ENCODE measurements at regions not wholly inside any gene's neighbourhood (a gene's known extent, or its start where the extent isn't known, plus 50 kb on each side); places are given as distances from the start of the nearest gene placed in this dataset.

- Histone ChIP-seq H4K8ac (replicated peaks; ENCODE audit: insufficient read length, low read depth, low read length) (no peak overlapping the region), H3K9ac (ENCODE audit: extremely low read depth, insufficient read length, low read length) (no peak overlapping the region), H2BK12ac (ENCODE audit: insufficient read length, low read depth, low read length) (no peak overlapping the region), H2BK15ac (ENCODE audit: low read depth, low read length) (no peak overlapping the region), H3K56ac (ENCODE audit: insufficient read length, low read depth, low read length) (no peak overlapping the region), H2BK120ac (ENCODE audit: low read depth, low read length, poor library complexity, severe bottlenecking) (no peak overlapping the region), H3K4me2 (ENCODE audit: insufficient read depth, insufficient read length, low read length) (no peak overlapping the region), H4K91ac (ENCODE audit: insufficient read length, low read depth, low read length) (no peak overlapping the region), H3K27ac (ENCODE audit: insufficient read length, low read depth, low read length) (no peak overlapping the region), H3K9me3 (ENCODE audit: control insufficient read depth, low read depth, low read length) (no peaks in the 10 kb centered on the region), H3K79me2 (ENCODE audit: insufficient read depth, low read length) (no peaks in the 10 kb centered on the region), H3T11ph (ENCODE audit: low read length) (no peak overlapping the region), H3K27me3 (ENCODE audit: insufficient read depth, low read length) (no peaks in the 10 kb centered on the region), H2AK5ac (ENCODE audit: insufficient read length, low read length) (no peak overlapping the region), H2BK5ac (ENCODE audit: insufficient read length, low read length) (no peak overlapping the region), H4K5ac (ENCODE audit: insufficient read length, low read depth, low read length) (no peak overlapping the region), H3K4ac (ENCODE audit: low read depth, low read length) (no peak overlapping the region), H2BK20ac (ENCODE audit: low read depth, low read length, poor library complexity, severe bottlenecking) (no peak overlapping the region), H3K18ac (ENCODE audit: insufficient read length, low read depth, low read length) (no peak overlapping the region), H3K14ac (ENCODE audit: insufficient read depth, low read length) (no peak overlapping the region), H4K20me1 (ENCODE audit: control insufficient read depth, insufficient read depth, insufficient read length) (no peaks in the 10 kb centered on the region), H3K4me1 (ENCODE audit: insufficient read depth, low read length) (no peaks in the 10 kb centered on the region), H3K23ac (ENCODE audit: insufficient read length, low read depth, low read length) (no peak overlapping the region), H2AFZ (ENCODE audit: low read length) (no peak overlapping the region), H3K23me2 (ENCODE audit: insufficient read length, low read depth, low read length, poor library complexity, severe bottlenecking) (no peaks in the 10 kb centered on the region), H3K79me1 (ENCODE audit: insufficient read depth, low read depth, low read length, poor library complexity, severe bottlenecking) (no peaks in the 10 kb centered on the region)
- no peaks in the 10 kb centered on the region; the same call in 1 of the 2 replicates for H3K27me3 Mint-ChIP-seq (ENCODE audit: low read depth)
- H3K36me3 Mint-ChIP-seq (ENCODE audit: insufficient read depth in 1 of 3, low read depth in 3 of 3) = no peaks in the 10 kb centered on the region; a peak in 1 of 7 replicates
- H3K4me3 Mint-ChIP-seq = no peak overlapping the region
- H3K27ac Mint-ChIP-seq = no peak overlapping the region
- peaks cover 3 to 4% of the 10 kb centered on the region in 2 experiments; a peak in 2 of 5 replicates for H3K9me3 Mint-ChIP-seq
- TF ChIP-seq CTCF (conservative IDR thresholded peaks at IDR 0.05) = no peak
- H3K4me1 Mint-ChIP-seq = no peaks in the 10 kb centered on the region
- DNase-seq = no peak
Measured at GRCh38 chr2:223166215-223166493, 114.2 kb downstream of the KCNE4 start.

All from H9 (cell line).